PFSK-1 (cell line): ENCODE measurements at regions not wholly inside any gene's neighbourhood (a gene's known extent, or its start where the extent isn't known, plus 50 kb on each side); places are given as distances from the start of the nearest gene placed in this dataset.

Source experiments
- POLR2AphosphoS5 ChIP-seq: IDR thresholded peaks from 2 replicates; pipeline ENCODE4 v1.6.1; 2012; ENCODE audit warnings: low read depth, mild to moderate bottlenecking, control low read depth, low read length, moderate library complexity
- SIN3A ChIP-seq: IDR thresholded peaks from 2 replicates; pipeline ENCODE4 v1.6.1; 2012; ENCODE audit warnings: mild to moderate bottlenecking, low read length, moderate library complexity, borderline replicate concordance; ENCODE audit not compliant: insufficient read depth
- TAF1 ChIP-seq: IDR thresholded peaks from 2 replicates; pipeline ENCODE4 v1.6.1; 2012; ENCODE audit warnings: low read length, control low read depth, borderline replicate concordance; ENCODE audit not compliant: insufficient read depth

- TF ChIP-seq TAF1: no peak
- no peak for TF ChIP-seq POLR2AphosphoS5
- TF ChIP-seq SIN3A: no peak
Measured at GRCh38 chr11:134471716-134472455, 59.8 kb upstream of the B3GAT1 start.
